OCI-M1 (cell line): ENCODE measurements at regions not wholly inside any gene's neighbourhood (a gene's known extent, or its start where the extent isn't known, plus 50 kb on each side); places are given as distances from the start of the nearest gene placed in this dataset.
A peak's percentile ranks its signal among the peaks of the same experiment; 100 is the strongest.

Experiments used
- DNase-seq: peaks from one replicate; lab custom pipeline; 2025; lab: John Stamatoyannopoulos, UW

DNA sequence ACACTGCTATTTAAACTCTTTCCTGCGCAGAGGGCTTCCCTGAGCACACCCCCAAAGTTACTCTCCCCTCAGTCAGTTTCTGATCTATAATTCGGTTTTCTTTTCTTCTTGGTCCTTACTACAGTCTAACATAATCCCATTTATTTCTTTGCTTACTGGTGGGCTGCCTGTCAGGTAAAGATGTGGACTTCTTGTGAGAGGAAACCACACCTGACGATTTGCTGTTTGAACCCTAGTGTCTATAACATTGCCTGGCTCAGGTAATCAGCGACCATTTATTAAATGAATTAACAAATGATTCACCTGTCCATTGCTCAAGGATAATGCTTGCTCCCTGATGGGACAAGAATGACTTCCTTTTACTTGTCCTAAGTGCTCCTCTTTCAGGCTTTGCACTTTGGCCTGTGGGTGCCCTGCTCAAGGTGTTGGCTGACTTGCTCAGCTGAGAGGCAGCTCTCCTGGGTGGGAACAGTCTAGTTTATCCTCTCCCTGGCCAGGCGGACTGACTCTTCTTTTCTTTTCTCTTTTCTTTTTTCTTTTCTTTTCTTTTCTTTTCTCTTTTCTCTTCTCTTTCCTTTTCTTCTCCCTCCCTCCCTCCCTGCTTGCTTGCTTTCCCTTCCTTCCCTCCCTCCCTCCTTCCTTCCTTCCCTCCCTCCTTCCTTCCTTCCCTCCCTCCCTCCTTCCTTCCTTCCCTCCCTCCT lies 233.1 kb downstream of the BCAS1 start:
- no peak for DNase-seq

DNA sequence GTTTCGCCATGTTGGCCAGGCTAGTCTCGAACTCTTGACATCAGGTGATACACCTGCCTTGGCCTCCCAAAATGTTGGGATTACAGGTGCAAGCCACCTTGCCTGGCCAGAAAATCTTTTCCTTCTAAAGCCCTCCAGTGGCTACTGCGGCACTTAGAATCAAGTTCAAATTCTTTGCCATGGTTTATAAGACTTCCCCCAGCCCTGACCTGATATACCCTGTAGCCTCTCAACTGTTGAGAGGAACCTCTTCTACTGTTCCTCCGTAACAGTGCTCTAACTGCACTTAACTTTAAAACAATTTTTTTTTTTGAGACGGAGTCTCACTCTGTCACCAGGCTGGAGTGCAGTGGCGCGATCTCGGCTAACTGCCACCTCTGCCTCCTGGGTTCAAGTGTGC lies 235.6 kb downstream of the BCAS1 start:
- no peak for DNase-seq

DNA sequence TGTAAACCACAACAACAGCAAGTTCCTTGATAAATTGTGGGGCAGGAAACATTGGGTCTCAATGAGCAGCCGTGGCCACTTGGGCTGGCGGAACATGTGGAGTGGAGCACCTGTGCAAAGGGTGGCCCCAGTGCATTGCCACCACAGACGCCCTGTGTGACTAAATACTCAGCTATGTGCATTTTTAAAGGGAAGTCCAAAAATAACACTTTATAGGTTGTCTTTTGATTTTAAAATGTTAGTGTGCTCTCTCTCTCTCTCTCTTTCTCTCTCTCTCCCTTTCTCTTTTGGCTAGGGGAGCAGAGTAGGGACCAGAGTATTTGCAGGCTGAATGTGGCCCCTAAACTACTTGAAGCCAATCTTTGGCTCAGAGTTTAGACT lies 236.3 kb downstream of the BCAS1 start:
- no peak for DNase-seq

- no peak for DNase-seq
Measured at GRCh38 chr20:53833333-53834061, 236.9 kb downstream of the BCAS1 start.

DNA sequence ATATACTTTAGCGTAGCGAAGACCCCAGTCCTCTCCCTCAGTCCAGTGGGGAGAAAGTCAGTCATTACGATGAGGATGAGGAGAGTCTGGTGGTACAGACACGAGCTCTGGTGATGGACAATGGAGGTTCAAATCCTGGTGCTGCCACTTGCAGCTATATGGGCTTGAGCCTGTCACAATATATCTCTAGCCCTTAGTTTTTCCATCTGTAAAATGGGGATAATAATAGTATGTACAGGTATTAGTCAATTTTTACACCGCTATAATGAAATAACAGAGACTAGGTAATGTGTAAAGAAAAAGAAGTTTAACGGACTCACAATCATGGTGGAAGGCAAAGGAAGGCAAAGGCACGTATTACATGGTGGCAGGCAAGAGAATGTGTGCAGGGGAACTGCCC lies 237.9 kb downstream of the BCAS1 start:
- DNase-seq: no peak

GRCh38 chr20:53831812-53832211 lies 238.2 kb upstream of the ZNF217 start:
- DNase-seq: no peak

DNA sequence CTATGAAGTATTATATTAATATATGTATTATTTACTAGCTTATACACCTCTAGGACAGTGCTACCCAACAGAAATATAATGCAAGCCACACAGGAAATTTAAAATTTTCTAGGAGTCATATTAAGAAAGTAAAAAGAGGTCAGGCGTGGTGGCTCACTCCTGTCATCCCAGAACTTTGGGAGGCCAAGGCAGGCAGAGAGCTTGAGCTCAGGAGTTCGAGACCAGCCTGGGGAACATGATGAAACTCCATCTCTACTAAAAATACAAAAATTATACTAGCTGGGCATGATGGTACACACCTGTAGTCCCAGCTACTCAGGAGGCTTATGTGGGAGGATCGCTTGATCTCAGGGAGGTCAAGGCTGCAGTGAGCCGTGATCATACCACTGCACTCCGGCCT lies 237.6 kb upstream of the ZNF217 start:
- no peak for DNase-seq

GRCh38 chr20:53829724-53830521 lies 236.3 kb upstream of the ZNF217 start:
- peak; percentile 67 for DNase-seq

- peak; percentile 73 for DNase-seq
Measured at GRCh38 chr20:53829255-53829723, 235.7 kb upstream of the ZNF217 start.

GRCh38 chr20:53828682-53829254 lies 235.1 kb upstream of the ZNF217 start:
- peak; percentile 56 for DNase-seq

GRCh38 chr20:53828088-53828681 lies 234.5 kb upstream of the ZNF217 start:
- no peak for DNase-seq

DNA sequence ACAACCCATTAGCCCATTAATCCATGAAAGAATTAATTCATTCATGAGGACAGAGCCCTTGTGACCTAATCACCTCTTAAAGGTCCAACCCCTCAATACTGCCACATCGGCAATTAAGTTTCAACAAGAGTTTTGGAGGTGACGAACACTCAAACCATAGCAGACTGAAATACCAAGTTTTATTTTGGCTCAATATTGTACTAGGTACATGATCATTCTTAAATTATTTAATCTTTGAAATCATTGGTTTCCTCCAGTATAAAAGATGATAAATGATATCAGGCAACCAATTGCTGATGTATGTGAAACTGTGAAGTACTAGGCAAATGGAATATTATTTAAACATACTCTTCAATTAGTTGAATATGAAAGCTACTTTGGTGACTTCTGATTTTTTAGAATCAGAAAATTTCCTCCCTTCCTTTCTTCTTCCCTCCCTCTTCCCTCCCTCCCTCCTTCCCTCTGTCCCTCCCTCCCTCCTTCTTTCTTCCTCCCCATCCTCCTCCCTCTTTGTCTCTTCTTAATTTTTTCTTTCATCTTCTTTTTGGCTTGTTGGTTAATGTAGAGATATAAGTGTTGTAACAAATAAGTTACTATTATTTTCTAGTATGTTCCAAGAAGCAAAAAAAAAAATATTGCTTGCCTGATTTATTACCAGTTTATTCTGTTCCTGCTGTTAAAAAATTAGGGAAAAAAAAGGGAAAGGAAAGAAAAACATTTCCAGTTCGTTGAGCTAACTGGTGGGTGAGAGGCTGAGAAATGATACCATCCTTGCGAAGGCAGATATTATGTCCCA lies 233.9 kb upstream of the ZNF217 start:
- DNase-seq: no peak

DNA sequence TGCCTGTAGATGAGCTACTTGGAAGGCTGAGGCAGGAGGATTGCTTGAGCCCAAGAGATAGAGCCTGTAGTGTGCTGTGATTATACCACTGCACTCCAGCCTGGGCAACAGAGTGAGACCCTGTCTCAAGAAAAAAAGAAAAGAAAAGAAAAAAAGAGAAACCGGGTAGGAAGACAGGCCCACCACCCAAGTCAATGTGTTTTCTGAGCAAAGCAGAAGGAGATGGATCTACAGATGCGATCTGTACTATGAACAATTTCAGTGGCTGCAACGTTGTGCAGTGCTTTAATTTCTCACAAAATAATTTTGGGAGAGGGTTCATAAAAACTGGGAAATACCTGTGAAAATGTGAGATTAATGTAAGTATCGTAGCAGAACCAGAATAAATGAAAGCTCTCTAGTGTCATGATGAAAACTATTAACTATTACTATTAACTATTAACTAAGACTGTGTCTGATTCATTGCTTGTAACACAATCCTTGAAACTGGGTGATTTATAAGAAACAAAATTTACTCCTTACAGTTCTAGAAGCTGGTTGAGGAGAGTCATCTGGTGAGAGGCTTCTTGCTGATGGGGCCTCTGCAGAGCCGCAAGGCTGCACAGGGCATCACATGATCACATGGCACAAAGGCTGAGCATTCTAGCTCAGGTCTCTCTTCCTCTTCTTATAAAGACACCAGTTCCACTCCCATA lies 233.1 kb upstream of the ZNF217 start:
- DNase-seq: peak; percentile 20

GRCh38 chr20:53826090-53826489 lies 232.5 kb upstream of the ZNF217 start:
- no peak for DNase-seq

- no peak for DNase-seq
Measured at GRCh38 chr20:53825282-53825681, 231.6 kb upstream of the ZNF217 start.

GRCh38 chr20:53824779-53825178 lies 231.1 kb upstream of the ZNF217 start:
- no peak for DNase-seq

- DNase-seq: no peak
Measured at GRCh38 chr20:53823121-53823764, 229.6 kb upstream of the ZNF217 start.

- DNase-seq: no peak
Measured at GRCh38 chr20:53822534-53822933, 228.9 kb upstream of the ZNF217 start.

DNA sequence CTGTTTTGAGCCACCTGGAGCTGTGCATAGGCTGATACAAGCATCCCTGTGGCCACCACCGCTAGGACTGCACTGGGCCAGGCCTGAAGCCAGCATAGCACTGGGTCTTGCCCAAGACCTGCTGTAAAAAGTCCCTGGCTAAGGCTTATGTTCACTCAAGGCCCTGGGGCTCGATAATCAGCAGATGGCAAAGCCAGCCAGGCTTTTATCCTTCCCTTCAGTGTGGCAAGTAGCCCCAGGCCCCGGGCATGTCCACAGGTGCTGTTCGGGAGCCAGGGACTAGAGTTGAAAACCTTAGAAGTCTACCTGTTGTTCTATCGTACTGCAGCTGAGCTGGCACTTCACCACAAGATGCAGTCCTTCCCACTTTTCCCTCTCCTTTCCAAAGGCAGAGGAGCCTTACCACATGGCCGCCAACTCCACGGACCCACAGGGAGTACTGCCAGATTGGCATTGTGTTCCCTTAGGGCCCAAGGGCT lies 226.4 kb upstream of the ZNF217 start:
- DNase-seq: no peak
